Liver (tissue), 8 donors: ENCODE measurements at regions not wholly inside any gene's neighbourhood (a gene's known extent, or its start where the extent isn't known, plus 50 kb on each side); places are given as distances from the start of the nearest gene placed in this dataset.

Source experiments
- DNase-seq: peaks from one replicate; pipeline ENCODE4 v3.0.0-alpha.2; 2017; ENCODE audit warnings: low spot score
- H3K27ac ChIP-seq, 2 donors: one replicate each; pipeline ENCODE4 v1.7.0; 2013; ENCODE audit warnings: inconsistent platforms in 2 of 2, low read length in 2 of 2, control low read depth in 1 of 2, low read depth in 1 of 2, mild to moderate bottlenecking in 1 of 2
- H3K27me3 ChIP-seq, 4 donors: one replicate each; pipeline versions ENCODE4 v1.6.1 to v1.7.0; 2013; ENCODE audit warnings: low read length in 3 of 4, inconsistent platforms in 1 of 4, mild to moderate bottlenecking in 1 of 4, moderate library complexity in 1 of 4; ENCODE audit not compliant: control insufficient read depth in 4 of 4, insufficient read depth in 4 of 4
- H3K36me3 ChIP-seq, 4 donors: one replicate each; pipeline versions ENCODE4 v1.6.1 to v1.7.0; 2013; ENCODE audit warnings: low read length in 3 of 4, mild to moderate bottlenecking in 3 of 4, low read depth in 1 of 4, moderate library complexity in 1 of 4; ENCODE audit not compliant: control insufficient read depth in 4 of 4, insufficient read depth in 3 of 4
- H3K4me1 ChIP-seq, 4 donors: one replicate each; pipeline versions ENCODE4 v1.6.1 to v1.7.0; 2013; ENCODE audit warnings: low read length in 3 of 4, mild to moderate bottlenecking in 3 of 4, moderate library complexity in 1 of 4; ENCODE audit not compliant: control insufficient read depth in 4 of 4, insufficient read depth in 4 of 4
- H3K4me3 ChIP-seq, 3 donors: one replicate each; pipeline versions ENCODE4 v1.6.1 to v1.7.0; 2013; ENCODE audit warnings: low read length in 3 of 3, control low read depth in 1 of 3, low read depth in 1 of 3, mild to moderate bottlenecking in 1 of 3
- H3K9ac ChIP-seq, 2 donors: one replicate each; pipeline ENCODE4 v1.7.0; 2013; ENCODE audit warnings: low read length in 2 of 2, mild to moderate bottlenecking in 2 of 2, moderate library complexity in 2 of 2, control low read depth in 1 of 2, low read depth in 1 of 2
- H3K9me3 ChIP-seq, 4 donors: one replicate each; pipeline versions ENCODE4 v1.6.1 to v1.7.0; 2013; ENCODE audit warnings: low read length in 3 of 4; ENCODE audit not compliant: control insufficient read depth in 4 of 4
- ATF3 ChIP-seq: IDR thresholded peaks from 2 replicates; pipeline ENCODE4 v1.6.1; 2016; ENCODE audit warnings: antibody characterized with exemption
- CTCF ChIP-seq: fragments of 150-350 bp; IDR thresholded peaks from 2 replicates; pipeline ENCODE4 v1.5.1; 2017; ENCODE audit warnings: improper control_type of control experiment, low read depth, low read length; ENCODE audit not compliant: missing input control
- EGR1 ChIP-seq, 2 donors: IDR thresholded peaks; 2 replicates each; pipeline ENCODE4 v1.6.1; 2016 to 2018; ENCODE audit warnings: antibody characterized with exemption in 2 of 2, low read depth in 2 of 2
- FOXA1 ChIP-seq: IDR thresholded peaks from 2 replicates; pipeline ENCODE4 v1.6.1; 2016; ENCODE audit warnings: antibody characterized with exemption
- FOXA2 ChIP-seq: IDR thresholded peaks from 2 replicates; pipeline ENCODE4 v1.6.1; 2016; ENCODE audit warnings: antibody characterized with exemption
- GABPA ChIP-seq, 2 donors: IDR thresholded peaks in 1 of 2; conservative IDR thresholded peaks in 1 of 2; 2 replicates each; pipeline ENCODE4 v1.6.1; 2016; ENCODE audit warnings: antibody characterized with exemption in 2 of 2, mild to moderate bottlenecking in 1 of 2, moderate library complexity in 1 of 2
- HNF4A ChIP-seq, 2 donors: conservative IDR thresholded peaks; 2 replicates each; pipeline ENCODE4 v1.6.1; 2016; ENCODE audit warnings: antibody characterized with exemption in 2 of 2, mild to moderate bottlenecking in 2 of 2
- HNF4G ChIP-seq: IDR thresholded peaks from 2 replicates; pipeline ENCODE4 v1.6.1; 2016; ENCODE audit warnings: antibody characterized with exemption
- JUND ChIP-seq, 2 donors: IDR thresholded peaks; 2 replicates each; pipeline ENCODE4 v1.6.1; 2016; ENCODE audit warnings: antibody characterized with exemption in 2 of 2
- MAX ChIP-seq: IDR thresholded peaks from 2 replicates; pipeline ENCODE4 v1.6.1; 2016; ENCODE audit warnings: antibody characterized with exemption
- NR2F2 ChIP-seq: IDR thresholded peaks from 2 replicates; pipeline ENCODE4 v1.6.1; 2016; ENCODE audit warnings: antibody characterized with exemption
- RAD21 ChIP-seq, 2 donors: IDR thresholded peaks; 2 replicates each; pipeline ENCODE4 v1.6.1; 2016; ENCODE audit warnings: antibody characterized with exemption in 2 of 2, mild to moderate bottlenecking in 2 of 2
- REST ChIP-seq: IDR thresholded peaks from 2 replicates; pipeline ENCODE4 v1.6.1; 2016; ENCODE audit warnings: antibody characterized with exemption, mild to moderate bottlenecking
- RXRA ChIP-seq, 2 donors: IDR thresholded peaks; 2 replicates each; pipeline ENCODE4 v1.6.1; 2017 to 2018; ENCODE audit warnings: antibody characterized with exemption in 2 of 2, mild to moderate bottlenecking in 1 of 2
- SP1 ChIP-seq: IDR thresholded peaks from 2 replicates; pipeline ENCODE4 v1.6.1; 2018; ENCODE audit warnings: antibody characterized with exemption, mild to moderate bottlenecking
- TAF1 ChIP-seq: conservative IDR thresholded peaks from 2 replicates; pipeline ENCODE4 v1.6.1; 2016; ENCODE audit warnings: antibody characterized with exemption, mild to moderate bottlenecking
- YY1 ChIP-seq: IDR thresholded peaks from 2 replicates; pipeline ENCODE4 v1.6.1; 2016; ENCODE audit warnings: antibody characterized with exemption, mild to moderate bottlenecking
- ZBTB33 ChIP-seq: IDR thresholded peaks from 2 replicates; pipeline ENCODE4 v1.6.1; 2016; ENCODE audit warnings: antibody characterized with exemption
- WGBS: extraction: QIAGEN DNeasy Blood & Tissue Kit; methylation state at CpG from one replicate; pipeline ENCODE4 v1.1.7; 2013; 5-methylcytosine and 5-hydroxymethylcytosine counted together
- donor health status: healthy.
- donor health status: healthy.
- donor health status: healthy.
- donor health status: healthy.
- donor health status: healthy.

GRCh38 chr9:20043035-20043434 is 254.2 kb upstream of the SLC24A2 start:
- TF ChIP-seq NR2F2 (no peak), CTCF (no peak), HNF4G (no peak), HNF4A (conservative IDR thresholded peaks at IDR 0.05) (no peak), ZBTB33 (no peak), GABPA (IDR thresholded peaks at IDR 0.05 in 1 of 2, conservative IDR thresholded peaks at IDR 0.05 in 1 of 2) (no peak), RAD21 (IDR thresholded peaks at IDR 0.05) (no peak), RXRA (IDR thresholded peaks at IDR 0.05) (no peak), TAF1 (no peak), SP1 (no peak)
- 64% methylated on average over 3 of the region's 3 CpGs for WGBS
- Histone ChIP-seq H3K4me3 (no peak overlapping the region), H3K36me3 (no peaks in the 10 kb centered on the region), H3K9ac (no peak overlapping the region), H3K9me3 (no peaks in the 10 kb centered on the region), H3K4me1 (no peaks in the 10 kb centered on the region), H3K27ac (no peak overlapping the region), H3K27me3 (no peaks in the 10 kb centered on the region)
- no peak for DNase-seq

GRCh38 chr9:20042128-20042711 is 253.4 kb upstream of the SLC24A2 start:
- no peak overlapping the region for H3K4me3 ChIP-seq

More at GRCh38 chr9:20042128-20042711, 253.4 kb upstream of the SLC24A2 start:
- Histone ChIP-seq H3K27me3 (no peaks in the 10 kb centered on the region), H3K9me3 (no peaks in the 10 kb centered on the region), H3K9ac (no peak overlapping the region), H3K4me1 (no peaks in the 10 kb centered on the region), H3K36me3 (no peaks in the 10 kb centered on the region), H3K27ac (no peak overlapping the region)
- TF ChIP-seq FOXA2, result no peak
- TF ChIP-seq JUND (IDR thresholded peaks at IDR 0.05), result no peak
- TF ChIP-seq REST, result no peak
- no peak for TF ChIP-seq RXRA (IDR thresholded peaks at IDR 0.05)
- TF ChIP-seq MAX, result no peak
- no peak for TF ChIP-seq TAF1
- TF ChIP-seq NR2F2, result no peak
- no peak for TF ChIP-seq FOXA1
- TF ChIP-seq YY1, result no peak
- TF ChIP-seq GABPA (IDR thresholded peaks at IDR 0.05 in 1 of 2, conservative IDR thresholded peaks at IDR 0.05 in 1 of 2), result no peak
- no peak for TF ChIP-seq EGR1 (IDR thresholded peaks at IDR 0.05; ENCODE audit: low read depth in 2 of 2)
- no peak for TF ChIP-seq CTCF
- no peak for TF ChIP-seq ATF3
- no peak for TF ChIP-seq SP1
- TF ChIP-seq HNF4A (conservative IDR thresholded peaks at IDR 0.05), result no peak
- DNase-seq, result no peak
